ENCODE measurements at regions not wholly inside any gene's neighbourhood (a gene's known extent, or its start where the extent isn't known, plus 50 kb on each side); places are given as distances from the start of the nearest gene placed in this dataset.

DNA sequence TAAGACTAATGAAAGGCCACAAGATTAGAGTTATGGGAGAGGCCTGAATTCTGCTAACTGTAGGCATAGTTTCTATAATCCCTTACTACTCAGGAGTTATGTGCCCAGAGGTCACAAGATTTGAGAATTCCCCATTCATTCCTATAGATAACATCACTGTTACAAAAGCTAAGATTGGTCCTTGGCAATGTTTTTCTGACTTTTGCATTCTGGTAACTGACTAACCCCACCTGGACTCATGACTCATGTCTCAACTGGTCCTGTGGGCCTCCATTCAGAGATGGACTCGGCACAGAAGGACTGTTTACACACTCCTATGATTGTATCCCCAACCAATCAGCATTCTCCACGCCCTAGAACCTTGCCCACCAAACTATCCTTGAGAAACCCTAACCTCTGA lies 249.0 kb upstream of the ZP4 start:
- TF ChIP-seq, protein P1, sequence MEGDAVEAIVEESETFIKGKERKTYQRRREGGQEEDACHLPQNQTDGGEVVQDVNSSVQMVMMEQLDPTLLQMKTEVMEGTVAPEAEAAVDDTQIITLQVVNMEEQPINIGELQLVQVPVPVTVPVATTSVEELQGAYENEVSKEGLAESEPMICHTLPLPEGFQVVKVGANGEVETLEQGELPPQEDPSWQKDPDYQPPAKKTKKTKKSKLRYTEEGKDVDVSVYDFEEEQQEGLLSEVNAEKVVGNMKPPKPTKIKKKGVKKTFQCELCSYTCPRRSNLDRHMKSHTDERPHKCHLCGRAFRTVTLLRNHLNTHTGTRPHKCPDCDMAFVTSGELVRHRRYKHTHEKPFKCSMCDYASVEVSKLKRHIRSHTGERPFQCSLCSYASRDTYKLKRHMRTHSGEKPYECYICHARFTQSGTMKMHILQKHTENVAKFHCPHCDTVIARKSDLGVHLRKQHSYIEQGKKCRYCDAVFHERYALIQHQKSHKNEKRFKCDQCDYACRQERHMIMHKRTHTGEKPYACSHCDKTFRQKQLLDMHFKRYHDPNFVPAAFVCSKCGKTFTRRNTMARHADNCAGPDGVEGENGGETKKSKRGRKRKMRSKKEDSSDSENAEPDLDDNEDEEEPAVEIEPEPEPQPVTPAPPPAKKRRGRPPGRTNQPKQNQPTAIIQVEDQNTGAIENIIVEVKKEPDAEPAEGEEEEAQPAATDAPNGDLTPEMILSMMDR (IDR thresholded peaks at IDR 0.05; ENCODE audit: low read depth, low read length), result no peak
- no peak overlapping the region for H3K4me3 ChIP-seq (ENCODE audit: low read depth, low read length)

DNA sequence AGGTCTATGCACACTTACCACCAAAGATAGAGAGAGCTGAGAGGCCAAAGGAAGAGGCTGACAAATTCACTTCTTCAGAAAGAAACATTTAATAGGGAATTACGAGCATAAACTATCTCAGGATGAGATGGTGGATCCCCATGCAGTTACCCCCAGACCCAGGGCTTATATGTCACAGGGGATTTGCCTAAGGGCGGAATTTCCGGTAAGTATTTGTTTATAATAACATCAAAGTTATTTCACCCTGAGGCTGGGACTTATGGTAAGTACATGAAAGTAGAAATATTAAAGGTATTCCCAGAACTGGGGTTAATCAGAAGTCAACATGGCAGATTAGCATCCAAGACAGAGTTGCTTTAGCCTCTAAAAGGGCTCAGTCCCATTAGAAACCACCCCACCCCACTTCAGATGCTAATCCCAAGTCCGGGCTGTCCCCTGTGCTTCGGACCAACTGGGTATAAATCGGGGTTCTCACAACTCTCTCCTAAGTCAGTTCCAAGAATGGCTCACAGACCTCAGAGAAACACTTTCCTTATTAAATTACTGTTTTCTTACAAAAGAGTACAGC lies 247.4 kb upstream of the ZP4 start:
- H3K4me3 ChIP-seq (ENCODE audit: low read depth, low read length), result no peak overlapping the region

DNA sequence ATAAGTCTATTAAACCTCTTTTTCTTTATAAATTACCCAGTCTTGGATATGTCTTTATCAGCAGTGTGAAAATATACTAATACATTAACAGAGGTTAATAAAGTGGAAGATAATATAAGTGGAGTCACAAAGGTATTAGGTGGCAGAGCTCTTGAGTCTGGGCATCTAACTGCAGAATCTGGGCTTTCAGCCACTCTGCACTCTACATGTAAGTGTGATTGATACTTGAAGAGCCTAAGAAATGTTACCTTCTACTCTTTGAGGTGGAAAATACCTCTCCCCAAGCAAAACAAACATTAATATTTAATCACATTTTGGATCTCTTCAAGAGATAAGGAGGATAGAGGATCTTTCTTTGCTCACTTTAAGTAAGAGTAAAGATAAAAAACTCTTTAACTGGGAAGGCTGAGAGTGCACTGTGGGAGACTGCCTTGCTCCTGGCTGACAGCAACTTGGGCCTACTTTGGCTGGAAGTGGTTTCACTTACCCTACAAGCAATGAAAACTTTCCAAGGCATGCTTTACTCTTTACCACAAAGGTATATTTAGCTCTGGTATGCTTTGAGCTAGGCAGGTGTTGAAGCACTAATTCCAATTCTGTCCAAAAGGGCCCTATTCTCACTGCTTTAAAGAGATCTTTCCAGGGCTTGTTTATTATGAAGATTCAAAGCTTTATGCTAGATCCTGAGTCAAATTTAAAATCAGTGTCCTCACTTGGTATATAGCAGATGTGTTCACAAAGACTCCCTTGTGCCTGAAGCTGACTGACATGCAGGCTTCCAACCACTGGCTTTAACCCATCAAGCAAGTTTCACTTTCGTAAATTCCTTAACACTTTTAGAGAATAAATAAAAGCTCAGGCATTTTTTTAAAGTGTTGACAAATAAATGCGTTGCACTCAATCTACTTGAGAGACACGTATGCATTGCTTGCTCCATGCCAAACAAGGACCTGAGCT lies 245.3 kb upstream of the ZP4 start:
- no peak overlapping the region for H3K4me3 ChIP-seq (ENCODE audit: low read depth, low read length)
- TF ChIP-seq, protein P1 (IDR thresholded peaks at IDR 0.05; ENCODE audit: low read depth, low read length), result no peak

More for the DNA sequence above, 247.4 kb upstream of the ZP4 start:
- TF ChIP-seq, protein P1 (IDR thresholded peaks at IDR 0.05; ENCODE audit: low read depth, low read length), result no peak

DNA sequence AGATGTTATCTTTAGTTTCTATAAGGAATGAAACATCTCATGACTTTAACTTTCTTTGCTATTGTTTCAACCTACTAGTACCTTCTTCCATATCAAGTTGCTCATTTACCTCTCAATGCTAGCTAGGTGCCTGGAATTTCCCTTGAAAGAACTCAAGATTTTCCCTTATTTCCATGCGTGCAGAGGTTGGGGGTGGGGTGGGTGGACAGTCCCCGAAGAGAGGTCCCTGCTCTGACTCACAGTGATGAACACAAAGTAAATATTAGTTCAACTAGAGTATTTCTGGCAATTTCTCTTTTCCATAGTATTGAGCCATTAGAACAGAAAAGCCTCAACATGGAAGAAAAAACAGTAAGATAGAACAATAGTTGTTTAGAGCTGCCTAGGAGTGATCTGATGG lies 239.0 kb upstream of the ZP4 start:
- TF ChIP-seq, protein P1 (IDR thresholded peaks at IDR 0.05; ENCODE audit: low read depth, low read length), result no peak
- H3K4me3 ChIP-seq (ENCODE audit: low read depth, low read length), result no peak overlapping the region

DNA sequence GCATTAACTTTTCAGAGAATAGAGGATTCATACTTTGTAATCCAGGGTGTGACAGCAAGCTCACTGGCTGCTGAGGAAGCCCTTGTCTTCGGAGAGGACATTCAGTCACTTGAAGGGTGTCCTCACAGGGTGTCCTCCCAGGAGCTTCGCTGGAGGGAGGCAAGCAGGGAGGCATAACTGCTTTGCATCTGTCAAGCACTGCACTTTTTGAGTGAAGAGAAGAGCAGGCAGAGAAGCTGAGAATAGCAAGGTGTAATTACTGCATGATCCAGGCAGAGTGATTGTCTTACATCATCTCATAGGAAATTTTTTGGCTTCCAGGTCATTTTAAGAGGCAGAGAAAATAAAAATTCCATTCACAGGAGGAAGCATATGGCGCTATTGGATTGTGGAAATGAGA lies 232.5 kb upstream of the ZP4 start:
- TF ChIP-seq, protein P1 (IDR thresholded peaks at IDR 0.05; ENCODE audit: low read depth, low read length), result no peak
- no peak overlapping the region for H3K4me3 ChIP-seq (ENCODE audit: low read depth, low read length)

DNA sequence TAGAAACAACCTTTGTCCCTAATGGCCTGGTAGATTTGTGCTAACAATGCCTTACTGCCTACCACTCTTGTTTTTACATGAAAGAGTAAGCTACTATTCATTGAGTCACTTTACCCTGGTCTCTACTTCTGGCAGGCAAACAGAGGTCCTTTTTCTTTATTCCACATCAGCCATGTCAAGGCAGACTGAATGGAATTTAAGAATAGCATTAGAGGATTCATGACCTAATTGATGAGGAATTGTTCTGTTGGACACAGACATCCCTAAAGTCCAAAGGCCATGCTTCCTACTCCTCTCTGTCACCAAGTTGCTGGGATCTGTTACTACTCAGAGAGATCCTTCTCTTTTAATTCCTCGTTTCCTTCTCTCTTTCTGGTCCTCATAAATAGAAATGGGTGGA lies 229.1 kb upstream of the ZP4 start:
- TF ChIP-seq, protein P1 (IDR thresholded peaks at IDR 0.05; ENCODE audit: low read depth, low read length), result no peak
- no peak overlapping the region for H3K4me3 ChIP-seq (ENCODE audit: low read depth, low read length)

DNA sequence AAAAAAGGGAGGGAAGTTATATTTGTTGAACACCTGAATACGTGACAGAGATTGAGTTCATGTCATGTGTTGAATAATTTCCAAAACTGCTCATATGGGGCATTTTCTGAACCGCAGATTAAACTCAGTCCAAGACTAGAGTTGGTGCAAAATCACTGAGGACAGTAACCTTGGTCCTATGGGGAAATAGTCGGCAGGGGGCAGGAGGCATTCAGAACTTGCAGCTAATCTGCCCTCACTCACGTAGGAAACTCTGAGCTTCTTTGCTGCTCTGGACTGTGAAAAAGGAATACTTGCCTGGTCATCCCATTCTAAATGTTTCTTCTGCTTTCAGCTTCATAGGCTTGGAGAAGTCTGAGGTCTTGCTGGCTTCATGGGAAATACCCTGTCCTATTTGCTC lies 228.3 kb upstream of the ZP4 start:
- TF ChIP-seq, protein P1 (IDR thresholded peaks at IDR 0.05; ENCODE audit: low read depth, low read length), result no peak

More for the DNA sequence above, 228.3 kb upstream of the ZP4 start:
- no peak overlapping the region for H3K4me3 ChIP-seq (ENCODE audit: low read depth, low read length)

Data from WI38 (cell line).